GM10266 (cell line): ENCODE measurements at regions not wholly inside any gene's neighbourhood (a gene's known extent, or its start where the extent isn't known, plus 50 kb on each side); places are given as distances from the start of the nearest gene placed in this dataset.
"Not testable (repeated sequence)": the region's sequence is repeated elsewhere in the genome, so short reads cannot be mapped to it uniquely, and the experiment has no call there.

Experiments used
- DNase-seq: peaks from one replicate; pipeline ENCODE4 v3.0.0; 2012; ENCODE audit errors: extremely low spot score
- TF ChIP-seq, protein P1 (sequence below): IDR thresholded peaks from 2 replicates; pipeline ENCODE4 v1.5.1; 2012; ENCODE audit warnings: mild to moderate bottlenecking, low read depth; ENCODE audit not compliant: control insufficient read depth, insufficient read depth; ENCODE audit errors: missing control alignments

DNA sequence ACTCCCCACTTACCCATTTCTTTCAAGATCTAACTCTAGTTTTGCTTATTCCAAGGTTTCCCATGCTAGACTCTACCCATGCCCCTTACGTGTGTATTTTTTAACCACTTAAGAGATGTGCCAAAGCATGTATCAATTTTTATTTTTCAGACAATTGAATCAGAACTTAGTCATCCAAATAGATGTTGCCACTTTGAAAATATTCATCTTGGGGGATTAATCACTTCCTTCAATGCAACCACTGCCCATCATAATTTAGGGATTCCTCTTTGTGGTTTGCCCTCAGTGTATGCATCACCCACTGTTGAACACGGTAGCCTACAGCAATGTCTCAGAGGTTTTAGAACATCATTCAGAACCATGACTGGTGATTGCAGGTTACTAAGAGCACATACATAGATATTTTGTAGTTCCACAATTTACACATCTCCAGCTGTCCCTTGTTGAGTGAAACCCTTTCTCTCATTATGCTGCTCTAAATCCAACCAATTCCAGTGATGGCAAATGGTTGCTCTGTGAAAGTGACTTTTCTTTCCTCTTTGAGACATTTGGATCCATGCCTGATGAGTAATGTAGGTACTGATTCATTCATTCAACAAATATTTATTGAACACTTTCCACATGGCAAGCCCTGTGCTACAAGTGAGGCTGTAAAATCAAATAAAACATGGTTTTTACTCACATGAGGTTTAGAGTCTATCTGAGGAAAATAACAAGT lies 60.6 kb upstream of the SERP2 start:
- no peak for DNase-seq
- TF ChIP-seq, protein P1, sequence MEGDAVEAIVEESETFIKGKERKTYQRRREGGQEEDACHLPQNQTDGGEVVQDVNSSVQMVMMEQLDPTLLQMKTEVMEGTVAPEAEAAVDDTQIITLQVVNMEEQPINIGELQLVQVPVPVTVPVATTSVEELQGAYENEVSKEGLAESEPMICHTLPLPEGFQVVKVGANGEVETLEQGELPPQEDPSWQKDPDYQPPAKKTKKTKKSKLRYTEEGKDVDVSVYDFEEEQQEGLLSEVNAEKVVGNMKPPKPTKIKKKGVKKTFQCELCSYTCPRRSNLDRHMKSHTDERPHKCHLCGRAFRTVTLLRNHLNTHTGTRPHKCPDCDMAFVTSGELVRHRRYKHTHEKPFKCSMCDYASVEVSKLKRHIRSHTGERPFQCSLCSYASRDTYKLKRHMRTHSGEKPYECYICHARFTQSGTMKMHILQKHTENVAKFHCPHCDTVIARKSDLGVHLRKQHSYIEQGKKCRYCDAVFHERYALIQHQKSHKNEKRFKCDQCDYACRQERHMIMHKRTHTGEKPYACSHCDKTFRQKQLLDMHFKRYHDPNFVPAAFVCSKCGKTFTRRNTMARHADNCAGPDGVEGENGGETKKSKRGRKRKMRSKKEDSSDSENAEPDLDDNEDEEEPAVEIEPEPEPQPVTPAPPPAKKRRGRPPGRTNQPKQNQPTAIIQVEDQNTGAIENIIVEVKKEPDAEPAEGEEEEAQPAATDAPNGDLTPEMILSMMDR = no peak

DNA sequence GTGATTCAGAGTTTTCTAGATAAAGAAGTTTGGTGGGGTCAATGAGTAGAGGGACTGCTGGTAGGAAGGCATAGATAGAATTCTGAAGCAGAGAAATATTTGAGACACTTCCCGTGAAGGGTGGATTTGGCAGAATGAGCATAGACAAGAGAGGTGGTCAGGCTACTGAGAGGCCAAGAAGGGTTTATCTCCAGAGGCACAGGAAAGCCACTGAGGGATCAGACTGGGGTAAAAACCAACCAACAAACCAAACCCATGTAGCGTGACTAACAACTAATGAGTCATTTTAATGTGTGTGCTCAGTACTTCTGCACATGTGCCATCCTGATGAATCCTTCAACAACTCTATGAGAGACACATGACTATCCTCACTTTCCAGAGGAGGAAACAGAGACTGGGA lies 60.0 kb upstream of the SERP2 start:
- TF ChIP-seq, protein P1 = no peak
- DNase-seq = no peak

DNA sequence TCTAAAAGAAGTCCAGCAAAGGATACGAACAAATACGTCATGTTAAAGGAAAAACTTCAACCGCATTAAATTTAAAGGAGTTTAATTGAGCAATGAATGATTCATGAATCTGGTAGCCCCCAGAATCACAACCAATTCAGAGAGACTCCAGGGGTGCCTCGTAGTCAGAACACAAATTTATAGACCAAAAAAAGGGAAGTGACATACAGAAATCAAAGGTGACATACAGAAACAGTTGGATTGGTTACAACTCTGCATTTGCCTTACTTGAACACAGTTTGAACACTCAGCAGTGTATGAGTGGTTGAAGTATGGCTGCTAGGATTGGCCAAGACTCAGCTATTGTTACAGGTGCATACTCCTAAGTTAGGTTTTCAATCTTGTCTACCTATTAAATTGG lies 59.5 kb upstream of the SERP2 start:
- not testable (repeated sequence) for DNase-seq

DNA sequence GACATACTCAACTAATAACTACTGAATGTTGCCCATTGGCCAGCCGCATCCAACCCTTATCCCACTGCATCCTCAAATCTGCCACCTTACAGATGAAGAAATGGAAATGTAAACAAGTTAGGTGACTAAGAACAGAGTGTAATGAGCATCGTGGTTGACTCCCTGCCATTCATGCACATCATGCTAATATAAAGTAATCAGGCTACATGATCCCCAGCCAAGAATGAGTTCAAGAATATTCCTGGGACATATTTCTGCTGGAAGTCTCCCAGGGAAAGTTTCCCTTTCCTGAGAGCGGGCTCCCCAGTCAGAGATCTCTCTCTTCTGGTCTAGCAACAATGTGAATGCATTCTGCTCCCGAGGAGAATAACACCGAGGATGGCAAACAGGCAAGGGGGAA lies 55.9 kb upstream of the SERP2 start:
- no peak for DNase-seq
- TF ChIP-seq, protein P1 = no peak

DNA sequence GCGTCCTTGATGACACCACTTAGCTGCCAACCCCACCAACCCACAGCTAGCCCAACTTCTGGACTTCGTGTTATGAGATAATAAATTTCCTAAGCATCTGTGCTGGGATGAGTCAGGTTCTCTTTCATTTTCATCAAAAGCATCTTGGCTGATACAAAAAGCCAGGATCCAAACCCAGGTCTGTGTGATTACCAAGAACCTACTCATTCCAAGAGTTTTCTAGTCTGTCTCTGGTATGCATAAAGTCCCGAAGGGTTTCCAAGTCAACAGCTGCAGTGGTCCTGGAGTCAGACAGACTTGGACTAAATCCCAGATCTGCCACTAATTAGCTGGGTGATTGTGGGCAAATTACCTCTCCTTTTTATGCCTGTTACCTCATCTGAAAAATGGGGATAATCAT lies 55.5 kb upstream of the SERP2 start:
- TF ChIP-seq, protein P1 = no peak
- DNase-seq = no peak

DNA sequence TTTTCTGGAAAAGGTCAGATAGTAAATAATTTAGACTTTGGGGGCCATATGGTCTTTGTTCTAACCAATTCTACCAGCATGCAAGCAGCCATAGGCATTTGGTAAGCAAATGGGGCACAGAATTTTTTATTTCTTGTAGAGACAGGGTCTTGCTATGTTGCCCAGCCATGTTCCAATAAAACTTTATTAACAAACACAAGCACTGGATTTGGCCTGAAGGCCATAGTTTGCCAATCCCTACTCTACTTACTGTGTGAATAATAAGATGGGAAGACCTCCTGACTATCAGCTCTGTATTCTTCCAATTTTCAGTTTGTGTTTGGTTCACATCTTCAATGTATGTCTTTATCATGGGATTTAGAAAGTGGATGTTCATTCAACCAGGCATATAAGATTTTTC lies 53.0 kb upstream of the SERP2 start:
- DNase-seq = no peak
- TF ChIP-seq, protein P1 = no peak

DNA sequence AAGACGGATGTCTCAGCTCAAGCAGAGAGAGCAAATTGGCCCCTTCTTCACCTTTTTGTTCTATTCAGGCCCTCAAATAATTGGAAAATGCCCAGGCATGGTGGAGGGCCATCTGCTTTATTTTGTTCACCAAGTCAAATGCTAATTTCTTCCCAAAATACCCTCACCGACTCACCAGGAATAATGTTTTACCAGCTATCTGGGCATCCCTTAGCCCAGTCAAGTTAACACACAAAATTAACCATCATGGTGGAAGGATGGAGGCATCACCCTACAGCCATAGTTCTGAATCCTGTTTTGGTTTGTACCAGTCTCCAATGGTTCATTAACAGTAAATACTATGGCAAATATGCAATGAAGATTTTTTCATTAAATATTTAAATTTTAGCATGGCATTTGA lies 51.7 kb upstream of the SERP2 start:
- TF ChIP-seq, protein P1 = no peak
- DNase-seq = no peak

DNA sequence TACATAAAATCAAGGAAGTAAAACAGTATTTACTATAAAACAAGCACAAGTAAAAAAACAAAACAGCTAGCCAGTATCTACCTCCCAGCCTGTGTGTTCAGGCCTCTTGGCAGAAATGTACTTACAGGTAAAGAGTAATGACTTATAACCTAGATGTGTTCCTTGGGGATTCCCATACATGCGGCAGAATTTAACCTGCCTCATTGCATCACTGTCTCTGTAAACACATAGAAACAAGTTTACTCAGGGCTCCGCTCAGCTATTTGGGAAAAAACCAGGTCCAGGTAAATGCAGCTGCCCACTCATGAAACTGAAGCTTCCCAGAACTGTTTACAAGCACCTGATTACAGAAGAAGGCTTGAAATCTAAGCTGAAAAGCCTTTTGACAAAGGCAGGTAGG lies 50.7 kb upstream of the SERP2 start:
- TF ChIP-seq, protein P1 = no peak
- no peak for DNase-seq
